NCI-H69 (cell line): ENCODE measurements at regions not wholly inside any gene's neighbourhood (a gene's known extent, or its start where the extent isn't known, plus 50 kb on each side); places are given as distances from the start of the nearest gene placed in this dataset.
A peak's percentile ranks its signal among the peaks of the same experiment; 100 is the strongest.
"Not testable (repeated sequence)": the region's sequence is repeated elsewhere in the genome, so short reads cannot be mapped to it uniquely, and the experiment has no call there.

Source experiments
- DNase-seq: peaks from one replicate; lab custom pipeline; 2025; lab: John Stamatoyannopoulos, UW

- no peak for DNase-seq
These were observed 111.6 kb downstream of the MAGEE2 start for GRCh38 chrX:75673468-75673867.

- no peak for DNase-seq
These were observed 129.4 kb downstream of the MAGEE2 start for GRCh38 chrX:75655627-75656026.

- no peak for DNase-seq
These were observed 127.0 kb upstream of the ZDHHC15 start for GRCh38 chrX:75649829-75650228.

- DNase-seq: no peak
These were observed 126.2 kb upstream of the ZDHHC15 start for GRCh38 chrX:75648803-75649588.

GRCh38 chrX:75642811-75643361 is 120.0 kb upstream of the ZDHHC15 start:
- DNase-seq: no peak

- DNase-seq: no peak
These were observed 115.5 kb upstream of the ZDHHC15 start for GRCh38 chrX:75638332-75638731.

GRCh38 chrX:75625232-75625631 is 102.4 kb upstream of the ZDHHC15 start:
- DNase-seq: no peak

- DNase-seq: no peak
These were observed 100.7 kb upstream of the ZDHHC15 start for GRCh38 chrX:75623535-75623934.

- DNase-seq: no peak
These were observed 86.6 kb upstream of the ZDHHC15 start for GRCh38 chrX:75609406-75609805.

GRCh38 chrX:75603833-75604232 is 81.0 kb upstream of the ZDHHC15 start:
- DNase-seq: peak; percentile 7

GRCh38 chrX:75602022-75602421 is 79.2 kb upstream of the ZDHHC15 start:
- not testable (repeated sequence) for DNase-seq

- DNase-seq: no peak
These were observed 73.3 kb upstream of the ZDHHC15 start for GRCh38 chrX:75596178-75596577.

- not testable (repeated sequence) for DNase-seq
These were observed 70.3 kb upstream of the ZDHHC15 start for GRCh38 chrX:75593186-75593585.

- no peak for DNase-seq
These were observed 59.7 kb upstream of the ZDHHC15 start for GRCh38 chrX:75582511-75582910.
